Sciatic nerve (tissue), 2 donors: ENCODE measurements at regions not wholly inside any gene's neighbourhood (a gene's known extent, or its start where the extent isn't known, plus 50 kb on each side); places are given as distances from the start of the nearest gene placed in this dataset.

ENCODE experiments used
- ATAC-seq: fragments of 200-7000 bp; cut with Tn5 transposase; one replicate; pipeline ENCODE4 v1.9.1; 2020; ENCODE audit warnings: mild to moderate bottlenecking, moderate library complexity
- DNase-seq: peaks from one replicate; pipeline ENCODE4 v3.0.0-alpha.2; 2020; ENCODE audit warnings: low spot score
- intact Hi-C: fragments of 100-400 bp; cut with DNase I; formaldehyde crosslinking; loops from one replicate; pipeline ENCODE4 v1.14.2; 2022
- donor health status: DM: no; HTN: no; CAD: no.
- donor health status: DM: no; HTN: no; CAD: no.

DNA sequence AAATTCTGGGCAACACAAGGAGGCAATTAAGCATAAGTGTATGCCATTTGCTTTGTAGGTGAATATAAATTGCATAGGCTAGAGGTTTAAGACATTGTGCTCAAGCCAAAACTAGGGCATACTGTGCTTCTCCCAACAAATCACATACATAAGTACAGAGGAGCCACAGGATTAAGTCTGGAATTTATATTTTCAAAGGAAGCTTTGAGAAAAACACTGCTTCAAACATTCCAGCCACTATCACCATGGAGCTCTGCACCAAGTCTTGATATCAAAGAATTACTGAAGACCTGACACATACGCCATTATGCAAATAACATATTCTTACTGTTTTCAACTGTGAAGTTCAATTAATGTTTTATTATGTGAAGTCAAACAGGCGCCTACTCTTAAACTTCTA is 119.4 kb upstream of the NPHP3 start:
- intact Hi-C loops: no loop called here
- no peak for DNase-seq
- ATAC-seq: no peak

DNA sequence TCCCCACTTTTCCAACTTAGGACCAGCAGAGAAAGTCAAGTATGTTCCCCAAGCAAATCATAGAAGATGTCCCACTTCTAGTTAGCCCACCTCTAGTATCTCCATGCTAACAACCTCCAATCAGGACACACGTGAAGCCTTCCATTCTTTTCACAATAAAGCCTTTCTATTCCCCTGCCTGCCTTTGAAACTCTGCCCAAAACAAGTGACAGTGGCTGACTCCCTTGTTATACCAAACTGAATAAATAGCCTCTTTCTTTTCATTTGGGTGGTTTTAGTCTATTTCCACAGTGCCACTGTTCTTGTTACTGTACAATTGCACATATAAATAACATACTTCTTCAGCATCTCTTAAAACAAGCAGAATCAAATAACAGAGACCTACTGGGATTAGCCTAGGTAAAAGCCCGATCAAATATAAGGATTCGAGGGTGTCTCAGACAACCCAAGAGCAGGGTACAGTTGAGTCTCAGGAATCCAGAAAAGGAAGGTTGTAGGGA is 118.0 kb upstream of the NPHP3 start:
- ATAC-seq (no peak), DNase-seq (no peak)
- intact Hi-C loops: no loop called here

DNA sequence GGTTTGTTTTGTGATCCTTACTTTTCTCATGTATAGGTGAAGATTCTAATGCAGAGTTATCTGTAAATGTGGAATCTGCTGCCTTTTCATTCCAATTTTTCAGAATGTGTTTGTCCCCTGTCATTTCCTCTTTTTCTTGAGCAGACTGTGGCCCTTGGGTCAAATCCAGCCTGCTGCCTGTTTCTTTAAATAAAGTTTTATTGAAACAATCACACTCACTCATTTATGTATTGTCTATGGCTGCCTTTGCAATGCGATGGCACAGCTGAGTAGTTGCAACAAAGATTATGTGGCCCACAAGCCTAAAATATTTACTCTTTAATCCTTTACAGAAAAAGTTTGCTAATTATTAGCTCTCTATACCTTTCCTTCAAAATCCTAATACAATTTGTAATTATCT is 116.3 kb upstream of the NPHP3 start:
- DNase-seq (no peak), ATAC-seq (no peak)
- intact Hi-C loops: no loop called here

DNA sequence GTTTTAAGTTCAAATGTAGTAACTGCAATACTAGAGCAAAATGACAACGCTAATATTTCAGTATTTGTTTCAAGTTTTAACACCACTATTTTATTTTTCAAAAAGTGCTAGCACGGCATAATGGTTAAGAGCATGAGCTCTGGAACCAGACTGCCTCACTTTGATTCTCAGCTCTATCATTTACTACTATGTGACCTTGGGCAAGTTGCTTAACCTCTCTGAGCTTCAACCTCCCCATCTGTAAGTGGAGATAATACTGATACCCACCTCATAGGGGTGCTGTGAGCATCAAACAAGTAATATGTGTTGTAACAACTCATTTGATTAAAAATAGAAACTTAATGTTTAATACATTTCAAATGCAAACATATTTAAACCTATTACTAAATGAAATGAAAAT is 115.4 kb upstream of the NPHP3 start:
- intact Hi-C loops: no loop called here
- DNase-seq: no peak
- ATAC-seq: no peak

DNA sequence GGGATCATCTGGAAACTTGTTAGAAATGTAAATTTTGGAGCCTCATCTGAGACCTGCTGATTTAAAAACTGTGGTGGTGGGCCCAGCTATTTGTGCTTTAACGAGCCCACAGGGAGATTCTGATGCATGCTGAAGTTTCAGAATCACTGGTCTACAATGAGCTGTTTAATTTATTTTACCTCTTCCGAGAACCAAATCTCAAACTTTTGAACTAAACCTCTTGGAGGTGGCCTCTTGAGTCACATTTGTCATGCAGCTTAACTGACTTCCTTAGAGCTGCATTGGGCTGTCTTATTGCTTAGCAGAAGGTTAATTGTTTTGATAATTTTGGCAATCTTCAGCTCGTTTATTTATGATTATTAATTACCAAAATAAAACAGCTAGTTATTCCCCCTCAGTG is 112.1 kb upstream of the NPHP3 start:
- DNase-seq: no peak
- intact Hi-C loops: no loop called here
- no peak for ATAC-seq

DNA sequence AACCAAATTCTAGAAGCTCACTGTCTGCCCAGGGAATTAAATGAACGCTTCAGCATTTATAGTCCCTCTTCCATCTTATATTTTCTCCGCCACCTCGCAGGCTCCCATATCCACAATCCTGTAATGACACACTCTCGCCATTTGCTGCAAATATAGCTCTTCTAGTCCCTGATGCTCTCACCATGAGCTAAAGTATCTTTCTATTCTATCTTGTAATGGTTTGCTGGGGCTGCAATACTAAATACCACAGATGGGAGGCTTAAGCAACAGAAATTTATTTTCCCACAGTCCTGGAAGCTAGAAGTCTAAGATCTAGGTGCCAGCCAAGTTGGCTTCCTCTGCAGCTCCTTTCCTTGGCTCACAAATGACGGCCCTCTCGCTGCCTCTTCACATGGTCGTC is 106.9 kb upstream of the NPHP3 start:
- ATAC-seq: no peak
- no peak for DNase-seq
- intact Hi-C loops: no loop called here

DNA sequence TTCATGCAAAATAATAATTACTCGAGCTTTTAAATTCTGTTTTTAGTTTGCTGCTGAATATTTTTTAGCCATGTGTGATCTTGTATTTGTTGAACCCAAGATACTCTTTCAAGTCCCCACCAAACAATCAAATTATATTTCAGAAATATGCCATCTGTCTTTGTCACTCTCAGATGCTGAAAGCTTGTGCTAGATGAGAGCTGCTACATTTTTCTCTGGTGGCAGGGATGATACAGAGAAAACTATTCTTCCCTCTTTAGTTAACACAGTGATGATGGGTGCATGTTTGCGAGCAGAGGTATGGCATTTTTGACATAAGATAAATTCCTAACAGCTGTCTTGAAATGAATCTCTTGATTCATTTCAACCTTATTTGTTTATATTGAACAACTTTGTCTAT is 100.6 kb upstream of the NPHP3 start:
- DNase-seq (no peak), ATAC-seq (no peak)
- intact Hi-C loops: no loop called here

DNA sequence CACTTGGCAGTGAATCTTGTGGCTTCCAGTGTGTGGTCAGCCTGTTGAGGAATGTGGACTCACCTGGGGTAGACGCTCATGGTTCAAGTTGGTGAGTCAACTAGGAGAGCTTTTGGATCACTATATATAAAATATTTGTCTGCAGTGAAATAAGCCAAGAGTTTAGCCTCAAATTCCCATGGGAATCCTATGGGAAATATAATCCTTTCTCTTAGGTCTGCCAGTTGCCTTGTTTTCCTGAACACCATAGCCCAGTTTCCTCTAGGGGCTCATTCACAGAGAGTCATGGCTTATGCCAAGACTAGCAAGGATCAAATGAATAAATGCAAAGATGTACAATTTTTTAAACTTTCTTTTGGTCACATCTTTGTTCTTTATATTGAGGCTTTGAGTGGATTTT is 100.1 kb upstream of the NPHP3 start:
- DNase-seq (no peak), ATAC-seq (no peak)
- intact Hi-C loops: no loop called here

DNA sequence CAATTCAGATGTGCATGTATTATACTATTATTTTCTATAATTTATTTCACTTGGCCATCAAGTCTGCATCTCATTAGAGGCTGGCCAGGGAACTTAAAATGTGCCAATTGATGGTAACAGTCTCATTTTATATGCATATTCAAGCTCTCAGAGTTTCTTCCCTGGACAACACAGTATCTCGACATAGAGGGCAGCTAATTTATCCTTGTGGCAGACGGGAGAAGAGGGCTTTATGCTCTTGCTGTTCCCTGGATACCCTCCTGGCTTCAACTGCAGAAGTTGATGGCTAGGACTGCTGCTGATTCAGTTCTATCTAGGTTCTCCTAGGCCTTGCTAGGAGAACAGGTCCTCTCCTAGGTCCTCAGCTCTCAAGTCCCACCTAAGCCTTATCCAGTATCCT is 99.1 kb upstream of the NPHP3 start:
- ATAC-seq (no peak), DNase-seq (no peak)
- intact Hi-C loops: no loop called here

DNA sequence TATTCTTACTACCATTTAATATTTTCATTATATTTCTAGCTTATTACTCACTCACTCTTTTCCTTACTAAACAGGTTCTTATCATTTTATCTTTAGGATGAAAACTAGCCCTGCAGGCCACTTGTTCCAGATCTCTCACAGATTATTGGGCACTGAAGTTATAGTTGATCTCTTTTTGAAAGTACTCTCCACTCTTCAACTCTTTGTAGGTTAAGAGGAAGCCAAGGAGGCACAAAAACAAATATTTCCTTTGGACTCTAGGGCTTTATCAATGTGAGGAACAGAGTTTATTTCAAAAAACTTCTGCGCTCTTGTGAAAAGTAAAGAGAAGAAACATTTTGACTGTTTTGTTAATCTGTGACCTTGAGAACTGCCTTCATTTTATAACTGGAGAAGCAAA is 96.0 kb upstream of the NPHP3 start:
- intact Hi-C loops: no loop called here

DNA sequence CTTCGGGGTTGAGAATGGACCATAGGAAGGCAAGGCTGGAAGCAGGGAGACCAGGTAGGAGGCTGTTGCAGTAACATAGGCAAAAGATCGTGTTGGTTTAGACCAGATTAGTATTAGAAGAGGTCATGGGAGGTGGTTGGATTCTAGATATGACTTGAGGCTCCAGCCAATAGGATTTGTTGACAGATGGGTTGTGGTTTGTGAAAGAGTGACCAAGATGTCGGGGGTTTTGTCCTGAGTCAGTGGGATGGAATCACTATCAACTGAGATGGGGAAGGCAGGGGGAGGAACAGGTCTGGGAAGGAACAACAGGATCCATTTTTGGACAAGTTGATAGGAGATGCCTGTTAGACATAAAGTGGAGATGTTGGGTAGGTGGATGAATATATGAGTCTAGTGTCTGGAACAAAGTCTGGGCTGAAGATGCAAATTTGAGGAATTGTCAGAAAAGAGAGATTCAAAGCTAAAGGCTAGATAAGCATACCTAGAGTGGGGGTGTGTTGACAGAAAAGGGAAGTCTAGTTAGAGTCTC is 95.5 kb upstream of the NPHP3 start:
- intact Hi-C loops: no loop called here
- ATAC-seq (no peak), DNase-seq (no peak)

More for the DNA sequence above, 96.0 kb upstream of the NPHP3 start:
- ATAC-seq: no peak
- no peak for DNase-seq

DNA sequence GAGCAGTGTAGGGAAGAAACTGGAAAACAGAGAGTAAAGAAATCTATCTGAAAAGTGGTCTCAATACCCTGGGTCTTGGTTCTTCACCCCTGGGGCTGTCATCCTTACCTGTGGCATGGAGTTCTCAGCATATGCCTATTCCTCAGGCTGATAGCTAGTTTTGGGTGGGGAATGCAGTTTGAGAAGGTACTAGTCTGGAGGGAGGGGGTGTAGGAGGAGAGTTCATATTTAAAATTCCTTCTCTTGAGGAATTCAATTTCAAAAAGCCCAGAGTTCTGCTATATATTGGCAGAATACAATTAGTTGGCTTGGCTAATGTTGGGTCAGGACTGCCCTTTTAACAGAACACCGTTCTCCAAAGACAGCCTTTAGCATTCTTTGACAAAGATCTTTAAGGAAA is 82.9 kb upstream of the NPHP3 start:
- intact Hi-C loops: no loop called here
- DNase-seq (no peak), ATAC-seq (no peak)

DNA sequence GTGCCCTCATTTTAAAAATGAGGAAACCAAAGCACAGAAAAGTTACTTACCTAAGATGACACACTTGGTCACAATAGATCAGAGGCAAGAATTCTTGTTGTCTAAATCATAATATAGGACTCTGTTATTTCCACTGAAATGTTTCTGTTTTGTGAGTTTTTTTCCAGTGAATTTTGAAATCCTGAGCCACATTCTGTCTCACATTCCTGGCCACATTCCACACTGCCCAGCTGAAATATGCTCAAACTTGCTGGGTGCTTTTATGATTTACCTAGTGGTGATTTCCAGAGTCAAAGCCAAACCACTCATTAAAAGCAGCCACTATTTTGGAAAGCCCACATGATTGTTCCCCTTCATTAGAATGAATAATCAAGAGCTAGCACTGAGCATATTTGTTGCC is 82.3 kb upstream of the NPHP3 start:
- no peak for DNase-seq

DNA sequence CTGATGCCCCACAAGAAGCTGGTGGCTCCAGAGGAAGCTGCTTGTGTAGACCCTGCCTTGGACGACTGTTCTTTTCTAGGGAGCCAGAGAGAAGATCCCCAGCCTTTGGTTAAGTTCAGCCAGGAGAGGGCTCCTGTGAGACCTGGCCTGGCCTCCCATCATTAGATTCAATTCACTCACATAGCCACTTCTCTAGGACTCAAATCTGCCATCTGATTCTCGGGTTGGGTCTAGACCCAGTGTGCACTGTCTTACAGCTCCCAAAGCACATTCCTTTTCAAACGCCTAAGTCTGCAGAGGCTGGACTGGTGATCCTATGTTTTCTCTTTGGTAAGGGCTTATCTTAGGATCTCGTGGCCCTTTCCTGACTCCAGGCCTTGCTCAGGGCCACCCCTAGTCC is 81.7 kb upstream of the NPHP3 start:
- intact Hi-C loops: no loop called here
- no peak for DNase-seq
- no peak for ATAC-seq

More for the DNA sequence above, 82.3 kb upstream of the NPHP3 start:
- no peak for ATAC-seq
- intact Hi-C loops: no loop called here

DNA sequence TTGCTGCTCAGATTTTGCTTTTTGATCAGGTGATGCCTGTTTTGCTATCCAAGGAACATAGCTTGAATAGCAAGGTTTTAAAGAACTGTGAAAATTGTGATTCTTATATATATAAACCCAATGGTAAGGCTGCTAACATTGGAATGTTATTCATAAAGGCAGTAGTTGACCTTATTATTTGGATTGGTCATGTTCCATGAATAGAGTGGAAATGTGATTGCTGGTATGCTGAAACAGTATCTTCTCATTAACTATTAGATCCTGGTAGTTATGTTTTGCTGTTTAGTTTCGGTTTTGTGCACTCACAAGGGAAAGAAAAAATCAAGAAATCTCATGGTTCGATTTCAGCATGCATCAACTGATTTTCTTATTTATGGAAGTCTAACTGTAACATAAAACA is 78.7 kb upstream of the NPHP3 start:
- no peak for ATAC-seq
- no peak for DNase-seq
- intact Hi-C loops: no loop called here

DNA sequence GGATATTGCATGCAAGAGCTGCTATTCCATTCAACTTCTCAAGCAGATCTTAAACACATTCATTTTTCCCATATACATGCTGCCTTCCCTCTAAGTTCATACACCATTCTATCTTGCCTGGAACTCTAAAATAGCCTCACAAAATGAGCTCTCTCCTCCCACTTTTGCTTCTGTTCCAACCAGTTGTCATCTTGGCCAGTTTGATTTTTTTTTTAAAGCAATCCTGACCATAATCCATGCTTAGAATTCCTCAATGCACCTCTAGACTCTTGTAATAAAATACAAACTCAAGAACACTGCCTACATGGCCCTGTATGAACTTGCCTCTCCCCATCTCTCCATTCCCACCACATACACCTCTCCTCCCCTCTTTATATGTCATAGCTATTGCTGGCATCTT is 68.6 kb upstream of the NPHP3 start:
- ATAC-seq: no peak
- DNase-seq: no peak
- intact Hi-C loops: no loop called here

DNA sequence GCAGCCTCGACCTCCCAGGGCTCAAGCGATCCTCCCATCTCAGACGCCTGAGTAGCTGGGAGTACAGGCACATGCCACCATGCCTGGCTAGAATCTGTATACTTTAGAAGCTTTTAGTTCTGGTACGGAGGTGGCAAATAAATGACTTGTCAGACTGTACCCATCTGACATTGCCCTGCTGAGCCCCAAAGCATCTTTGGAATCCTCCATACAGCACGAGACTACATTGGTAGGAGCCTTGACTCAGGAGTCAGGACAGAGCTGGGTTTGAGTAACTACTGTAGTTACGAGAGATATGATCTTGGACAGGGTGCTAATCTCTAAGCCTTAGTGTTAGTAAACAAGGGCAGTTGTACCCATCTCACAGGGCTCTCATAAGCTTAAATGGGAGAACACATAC is 67.8 kb upstream of the NPHP3 start:
- no peak for ATAC-seq
- intact Hi-C loops: no loop called here
- DNase-seq: no peak

DNA sequence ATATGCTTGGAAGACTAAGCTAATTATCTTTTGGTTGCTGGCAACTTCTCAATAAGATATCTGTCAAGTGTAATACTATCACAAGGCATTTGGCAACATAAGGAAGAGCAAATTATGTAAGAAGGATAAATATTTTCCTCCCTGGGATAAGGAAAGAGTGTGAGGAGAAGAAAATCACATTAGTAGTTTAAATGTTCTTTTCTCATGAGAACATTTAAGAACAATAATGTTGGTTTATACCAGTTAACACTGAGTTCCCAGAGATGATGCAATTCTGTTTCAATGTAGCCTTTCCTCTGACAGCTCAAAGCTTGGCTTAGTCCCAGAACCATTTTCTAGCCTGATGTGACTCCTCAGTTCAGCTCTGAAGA is 66.1 kb upstream of the NPHP3 start:
- ATAC-seq (peak; percentile 95), DNase-seq (no peak)
- intact Hi-C loops: no loop called here

DNA sequence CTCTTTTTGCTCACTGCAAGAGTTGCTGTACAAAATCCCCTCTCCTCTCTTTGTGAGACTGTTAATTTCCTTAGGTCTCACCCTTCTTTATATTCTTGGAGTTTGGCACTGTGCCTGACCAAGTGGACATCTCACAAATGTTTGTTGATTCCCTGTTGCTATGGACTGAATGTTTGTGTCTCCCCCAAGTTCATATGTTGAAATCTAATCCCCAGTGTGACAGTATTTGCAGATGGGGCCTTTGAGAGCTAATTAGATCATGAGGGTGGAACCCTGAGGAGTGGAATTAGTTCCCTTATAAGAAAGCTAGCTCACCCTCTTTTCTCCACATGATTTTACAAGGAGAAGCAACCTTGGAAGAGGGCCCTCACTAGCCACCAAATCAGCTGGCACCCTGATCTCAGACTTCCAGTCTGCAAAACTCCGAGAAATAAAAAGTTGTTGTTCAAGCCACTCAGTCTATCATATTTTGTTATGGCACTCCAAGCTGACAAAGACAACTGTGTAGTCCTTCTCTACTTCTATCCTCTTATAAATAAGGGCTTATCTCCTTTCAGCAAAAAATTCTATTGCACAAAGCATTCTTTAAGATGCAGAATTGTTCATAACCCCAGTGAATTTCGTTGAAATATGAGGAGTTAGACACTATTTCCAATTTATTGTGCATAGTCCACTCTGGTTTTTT is 65.5 kb upstream of the NPHP3 start:
- DNase-seq (no peak), ATAC-seq (peak; percentile 57)
- intact Hi-C loops: no loop called here

DNA sequence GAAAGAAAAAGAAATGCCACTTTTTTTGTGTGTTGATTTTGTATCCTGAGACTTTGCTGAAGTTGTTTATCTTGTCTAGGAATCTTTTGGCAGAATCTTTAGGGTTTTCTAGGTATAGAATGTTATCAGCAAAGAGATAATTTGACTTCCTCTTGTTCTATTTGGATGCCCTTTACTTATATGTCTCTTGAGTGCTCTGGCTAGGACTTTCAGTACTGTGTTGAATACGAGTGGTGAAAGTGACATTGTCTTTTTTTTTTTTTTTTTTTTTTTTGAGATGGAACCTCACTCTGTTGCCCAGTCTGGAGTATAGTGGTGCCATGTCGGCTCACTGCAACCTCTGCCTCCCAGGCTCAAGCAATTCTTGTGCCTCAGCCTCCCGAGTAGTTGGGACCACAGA is 64.7 kb upstream of the NPHP3 start:
- no peak for DNase-seq
- no peak for ATAC-seq
- intact Hi-C loops: no loop called here

DNA sequence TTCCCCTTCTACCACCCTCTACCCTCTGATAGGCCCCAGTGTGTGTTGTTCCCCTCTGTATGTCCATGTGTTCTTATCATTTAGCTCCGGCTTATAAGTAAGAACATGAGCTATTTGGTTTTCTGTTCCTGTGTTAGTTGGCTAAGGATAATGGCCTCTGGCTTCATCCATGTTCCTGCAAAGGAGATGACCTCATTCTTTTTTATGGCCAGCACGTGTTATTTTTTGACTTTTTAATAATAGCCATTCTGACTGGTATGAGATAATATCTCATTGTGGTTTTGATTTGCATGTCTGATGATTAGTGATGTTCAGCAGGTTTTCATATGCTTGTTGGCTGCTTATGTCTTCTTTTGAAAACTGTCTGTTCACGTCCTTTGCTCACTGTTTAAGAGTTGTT is 63.1 kb upstream of the NPHP3 start:
- no peak for DNase-seq
- intact Hi-C loops: no loop called here

More for the DNA sequence above, 63.1 kb upstream of the NPHP3 start:
- ATAC-seq: no peak
